BE2C (cell line): ENCODE measurements at regions not wholly inside any gene's neighbourhood (a gene's known extent, or its start where the extent isn't known, plus 50 kb on each side); places are given as distances from the start of the nearest gene placed in this dataset.

Experiments
- DNase-seq: peaks from one replicate; pipeline ENCODE4 v3.0.0-alpha.2; 2020
- H3K27me3 ChIP-seq: fragments of 250-450 bp; sonication (Bioruptor Pico); 2 replicates; pipeline ENCODE4 v1.5.1; 2020; ENCODE audit warnings: mild to moderate bottlenecking
- H3K36me3 ChIP-seq: fragments of 250-450 bp; sonication (Bioruptor Pico); 2 replicates; pipeline ENCODE4 v1.5.1; 2020; ENCODE audit warnings: mild to moderate bottlenecking
- H3K4me1 ChIP-seq: fragments of 250-450 bp; sonication (Bioruptor Pico); 2 replicates; pipeline ENCODE4 v1.5.1; 2020
- H3K4me3 ChIP-seq: 2 replicates; pipeline ENCODE4 v1.5.1; 2011; ENCODE audit warnings: low read depth, low read length
- H3K9me3 ChIP-seq: fragments of 250-450 bp; sonication (Bioruptor Pico); 2 replicates; pipeline ENCODE4 v1.5.1; 2020
- CTCF ChIP-seq: IDR thresholded peaks from 2 replicates; pipeline ENCODE4 v1.5.1; 2012; ENCODE audit warnings: mild to moderate bottlenecking, low read depth, low read length

DNA sequence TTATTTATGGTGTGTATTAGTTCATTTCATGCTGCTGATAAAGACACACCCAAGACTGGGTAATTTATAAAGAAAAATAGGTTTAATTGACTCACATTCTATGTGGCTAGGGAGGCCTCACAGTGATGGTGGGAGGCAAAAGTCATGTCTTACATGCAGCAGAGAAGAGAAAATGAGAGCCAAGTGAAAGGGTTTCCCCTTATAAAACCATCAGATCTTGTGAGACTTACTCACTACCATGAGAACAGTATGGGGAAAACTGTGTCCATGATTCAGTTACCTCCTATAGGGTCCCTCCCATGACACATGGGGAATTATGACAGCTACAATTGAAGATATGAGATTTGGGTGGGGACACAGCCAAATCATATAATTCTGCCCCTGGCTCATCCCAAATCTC, 150.0 kb upstream of the AHI1 start:
- TF ChIP-seq CTCF, result no peak
- no peaks in the 10 kb centered on the region for H3K4me1 ChIP-seq
- no peaks in the 10 kb centered on the region for H3K27me3 ChIP-seq
- no peak for DNase-seq
- no peaks in the 10 kb centered on the region for H3K36me3 ChIP-seq
- H3K4me3 ChIP-seq, result no peak overlapping the region
- no peaks in the 10 kb centered on the region for H3K9me3 ChIP-seq

DNA sequence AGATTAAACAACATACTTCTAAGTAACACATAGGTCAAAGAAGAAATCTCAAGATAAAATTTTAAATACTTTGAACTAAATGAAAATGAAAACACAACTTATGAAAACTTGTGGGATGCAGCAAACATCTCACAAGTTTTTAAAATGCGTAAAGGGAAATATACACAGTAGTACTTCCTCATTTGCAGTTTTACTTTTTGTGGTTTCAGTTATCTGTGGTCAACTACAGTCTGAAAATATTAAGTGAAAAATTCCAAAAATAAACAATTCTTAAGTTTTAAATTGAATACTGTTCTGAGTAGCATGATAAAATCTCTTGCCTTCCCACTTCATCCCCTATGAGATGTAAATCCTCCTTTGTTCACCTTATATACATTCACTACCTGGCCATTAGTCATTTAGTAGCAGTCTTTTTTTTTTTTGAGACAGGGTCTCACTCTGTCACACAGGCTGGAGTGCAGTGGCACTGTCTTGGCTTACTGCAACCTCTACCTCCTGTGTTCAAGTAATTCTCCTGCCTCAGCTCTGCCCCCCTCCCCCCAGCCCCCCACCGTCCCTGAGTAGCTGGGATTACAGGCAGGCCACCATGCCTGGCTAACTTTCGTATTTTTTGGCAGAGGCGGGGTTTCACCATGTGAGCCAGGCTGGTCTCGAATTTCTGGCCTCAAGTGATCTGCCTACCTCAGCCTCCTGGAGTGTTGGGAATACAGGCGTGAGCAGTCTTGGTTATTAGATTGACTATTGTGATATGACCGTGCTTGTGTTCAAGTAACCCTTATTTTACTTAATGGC, 154.6 kb upstream of the AHI1 start:
- H3K36me3 ChIP-seq, result no peaks in the 10 kb centered on the region
- no peaks in the 10 kb centered on the region for H3K9me3 ChIP-seq
- no peaks in the 10 kb centered on the region for H3K27me3 ChIP-seq
- no peak for TF ChIP-seq CTCF
- no peaks in the 10 kb centered on the region for H3K4me1 ChIP-seq
- H3K4me3 ChIP-seq, result no peak overlapping the region
- no peak for DNase-seq

GRCh38 chr6:135655055-135655454, 157.5 kb upstream of the AHI1 start:
- Histone ChIP-seq H3K4me1 (no peaks in the 10 kb centered on the region), H3K27me3 (no peaks in the 10 kb centered on the region), H3K36me3 (no peaks in the 10 kb centered on the region), H3K9me3 (no peaks in the 10 kb centered on the region), H3K4me3 (no peak overlapping the region)
- TF ChIP-seq CTCF, result no peak
- no peak for DNase-seq

- no peaks in the 10 kb centered on the region for H3K36me3 ChIP-seq
- no peak for TF ChIP-seq CTCF
- H3K4me1 ChIP-seq, result no peaks in the 10 kb centered on the region
- H3K27me3 ChIP-seq, result no peaks in the 10 kb centered on the region
- DNase-seq, result no peak
- no peak overlapping the region for H3K4me3 ChIP-seq
- H3K9me3 ChIP-seq, result no peaks in the 10 kb centered on the region
Observed at GRCh38 chr6:135657207-135657606, 159.7 kb upstream of the AHI1 start.

DNA sequence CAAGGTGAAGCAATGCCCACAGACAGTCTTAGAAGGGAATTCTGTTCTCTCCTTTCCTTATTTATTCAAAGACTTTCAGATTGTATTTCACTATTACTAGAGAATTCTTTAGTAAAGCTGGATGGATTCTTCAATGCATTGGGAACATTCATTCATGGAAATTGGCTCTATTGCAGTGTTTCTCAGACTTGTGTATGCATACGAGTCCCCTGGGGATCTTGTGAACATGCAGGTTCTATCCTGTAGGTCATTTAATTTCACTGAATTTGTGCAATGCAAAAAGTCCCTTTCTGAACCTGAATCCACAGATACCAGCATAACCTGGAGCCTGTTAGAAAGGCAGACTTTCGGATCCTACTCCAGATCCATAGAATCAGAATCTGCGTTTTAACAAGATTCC, 160.9 kb upstream of the AHI1 start:
- H3K27me3 ChIP-seq, result no peaks in the 10 kb centered on the region
- no peaks in the 10 kb centered on the region for H3K36me3 ChIP-seq
- TF ChIP-seq CTCF, result no peak
- no peak overlapping the region for H3K4me3 ChIP-seq
- H3K9me3 ChIP-seq, result no peaks in the 10 kb centered on the region
- no peaks in the 10 kb centered on the region for H3K4me1 ChIP-seq
- no peak for DNase-seq

GRCh38 chr6:135658916-135659315, 161.4 kb upstream of the AHI1 start:
- no peaks in the 10 kb centered on the region for H3K36me3 ChIP-seq
- H3K9me3 ChIP-seq, result no peaks in the 10 kb centered on the region
- no peak for TF ChIP-seq CTCF
- no peak overlapping the region for H3K4me3 ChIP-seq
- H3K4me1 ChIP-seq, result no peaks in the 10 kb centered on the region
- no peaks in the 10 kb centered on the region for H3K27me3 ChIP-seq
- DNase-seq, result no peak
